ENCODE measurements at regions not wholly inside any gene's neighbourhood (a gene's known extent, or its start where the extent isn't known, plus 50 kb on each side); places are given as distances from the start of the nearest gene placed in this dataset.
"Not testable (repeated sequence)": the region's sequence is repeated elsewhere in the genome, so short reads cannot be mapped to it uniquely, and the experiment has no call there.

DNA sequence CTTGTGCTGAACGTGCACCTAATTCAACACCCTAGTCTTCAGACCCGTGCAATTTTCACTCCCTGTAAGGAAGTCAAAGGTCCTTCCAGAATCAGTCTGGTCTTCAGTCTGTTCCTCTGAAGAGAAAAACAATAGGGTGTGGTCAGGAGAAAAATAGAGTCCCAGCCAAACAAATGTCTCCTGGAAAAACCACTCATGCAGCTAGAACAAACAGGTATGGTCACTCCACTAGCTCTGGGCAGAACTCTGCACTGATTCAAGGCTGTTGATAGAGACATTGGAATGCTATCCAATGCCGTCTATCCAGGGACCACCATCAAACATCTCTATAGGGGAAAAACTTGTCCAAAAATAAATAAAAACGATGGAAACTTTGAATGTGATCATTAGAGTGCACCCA, 81.8 kb upstream of the MAP3K1 start:
- DNase-seq, result no peak

DNA sequence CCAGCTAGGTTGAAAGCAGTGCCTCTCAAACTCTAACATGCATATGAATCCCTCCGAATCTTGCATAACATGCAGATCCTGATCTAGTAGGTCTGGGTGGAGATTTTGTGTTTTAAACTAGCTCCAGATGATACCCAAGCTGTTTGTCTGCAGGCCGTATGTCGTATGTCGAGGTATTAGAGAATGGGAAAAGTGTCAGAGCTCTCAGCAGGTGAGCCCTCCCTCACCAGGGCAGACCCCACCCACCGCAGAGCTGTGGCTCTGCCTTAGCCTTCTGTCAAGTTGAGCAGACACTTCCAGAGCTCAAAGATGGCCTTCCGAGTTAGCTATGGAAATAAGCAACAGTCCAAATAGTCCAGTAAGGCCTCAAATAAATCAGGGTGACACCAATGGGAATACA, 83.2 kb upstream of the MAP3K1 start:
- DNase-seq, result no peak

DNA sequence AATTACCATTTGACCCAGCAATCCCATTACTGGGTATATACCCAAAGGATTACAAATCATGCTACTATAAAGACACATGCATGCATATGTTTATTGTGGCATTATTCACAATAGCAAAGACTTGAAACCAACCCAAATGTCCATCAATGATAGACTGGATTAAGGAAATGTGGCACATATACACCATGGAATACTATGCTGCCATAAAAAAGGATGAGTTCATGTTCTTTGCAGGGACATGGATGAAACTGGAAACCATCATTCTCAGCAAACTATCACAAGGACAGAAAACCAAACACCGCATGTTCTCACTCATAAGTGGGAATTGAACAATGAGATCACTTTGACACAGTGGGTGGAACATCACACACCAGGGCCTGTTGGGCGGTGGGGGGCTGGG, 83.9 kb upstream of the MAP3K1 start:
- DNase-seq, result not testable (repeated sequence)

DNA sequence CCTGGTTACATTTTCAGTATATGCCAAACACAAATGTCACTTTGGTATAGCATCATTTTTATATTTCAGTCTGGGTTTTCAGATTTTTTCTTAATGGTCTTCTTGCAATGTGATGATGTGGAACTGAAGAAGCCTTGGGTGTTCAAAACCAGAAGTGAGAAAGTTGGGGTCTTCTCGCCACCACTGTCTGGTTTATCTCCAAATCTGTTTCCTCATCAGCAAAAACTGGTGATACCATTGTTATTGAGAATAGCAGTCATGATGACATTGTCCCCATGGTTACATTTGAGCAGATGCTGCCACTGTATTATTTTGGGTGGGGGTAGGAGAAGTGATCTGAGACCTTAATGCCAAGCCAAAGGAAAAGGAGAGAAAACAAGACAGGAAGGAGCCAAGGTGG, 85.9 kb upstream of the MAP3K1 start:
- DNase-seq, result no peak

DNA sequence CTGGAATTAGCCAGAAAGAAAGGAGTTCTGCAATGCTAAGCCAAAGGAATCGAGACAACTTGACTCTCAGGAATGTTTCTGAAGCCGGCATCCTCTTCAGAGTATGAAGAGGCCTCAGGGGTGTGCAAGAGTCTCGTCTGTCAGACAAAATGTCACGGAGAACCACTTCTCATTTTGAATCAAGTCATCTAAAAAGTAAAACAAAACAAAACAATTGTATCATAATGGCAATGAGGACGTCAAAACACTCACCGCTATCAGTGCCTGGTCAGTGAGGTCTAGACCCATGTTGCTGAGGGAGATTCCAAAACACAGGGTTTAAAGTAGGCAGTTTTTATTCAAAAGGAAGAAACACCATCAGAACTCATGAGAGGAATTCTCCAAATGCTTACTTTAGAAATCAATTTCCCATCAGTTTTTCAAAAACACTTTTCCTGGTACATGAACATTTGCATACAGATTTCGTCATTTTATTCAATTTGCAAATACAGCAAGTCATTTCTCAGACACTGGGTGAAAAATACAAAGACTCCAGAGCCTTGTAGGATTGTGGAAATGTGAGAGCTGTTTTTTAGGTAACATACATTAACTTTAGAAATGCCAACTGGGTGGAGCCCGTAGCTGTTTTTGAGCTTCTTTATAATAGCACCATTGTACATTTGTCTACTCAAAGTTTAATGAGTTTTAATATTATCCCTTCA, 89.5 kb upstream of the MAP3K1 start:
- no peak for DNase-seq

DNA sequence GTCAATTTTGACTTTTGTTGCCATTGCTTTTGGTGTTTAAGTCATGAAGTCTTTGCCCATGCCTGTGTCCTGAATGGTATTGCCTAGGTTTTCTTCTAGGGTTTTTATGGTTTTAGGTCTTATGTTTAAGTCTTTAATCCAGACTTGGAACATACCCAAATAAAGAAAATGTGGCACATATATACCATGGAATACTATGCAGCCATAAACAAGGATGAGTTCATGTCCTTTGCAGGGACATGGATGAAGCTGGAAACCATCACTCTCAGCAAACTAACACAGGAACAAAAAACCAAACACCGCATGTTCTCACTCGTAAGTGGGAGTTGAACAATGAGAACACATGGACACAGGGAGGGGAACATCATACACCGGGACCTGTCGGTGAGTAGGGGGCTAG, 90.5 kb upstream of the MAP3K1 start:
- not testable (repeated sequence) for DNase-seq

DNA sequence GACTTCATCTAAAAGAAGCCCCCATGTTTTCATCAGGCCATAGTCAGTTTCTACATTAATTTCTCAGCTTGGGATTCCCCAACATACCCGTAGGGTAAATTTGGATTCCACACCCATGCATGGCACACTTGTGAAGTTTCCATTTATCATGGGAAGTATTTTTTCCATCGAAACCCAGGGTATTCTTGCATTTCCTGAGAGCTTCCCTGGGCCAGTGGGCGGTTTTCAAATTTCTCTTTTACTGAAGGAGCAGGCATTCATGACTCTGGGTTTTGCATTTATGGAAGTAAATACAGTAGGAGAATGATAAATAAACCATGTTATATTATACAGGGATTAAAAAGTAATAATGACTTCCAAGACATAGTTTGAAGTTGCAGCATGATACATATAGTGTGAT, 93.0 kb upstream of the MAP3K1 start:
- no peak for DNase-seq

DNA sequence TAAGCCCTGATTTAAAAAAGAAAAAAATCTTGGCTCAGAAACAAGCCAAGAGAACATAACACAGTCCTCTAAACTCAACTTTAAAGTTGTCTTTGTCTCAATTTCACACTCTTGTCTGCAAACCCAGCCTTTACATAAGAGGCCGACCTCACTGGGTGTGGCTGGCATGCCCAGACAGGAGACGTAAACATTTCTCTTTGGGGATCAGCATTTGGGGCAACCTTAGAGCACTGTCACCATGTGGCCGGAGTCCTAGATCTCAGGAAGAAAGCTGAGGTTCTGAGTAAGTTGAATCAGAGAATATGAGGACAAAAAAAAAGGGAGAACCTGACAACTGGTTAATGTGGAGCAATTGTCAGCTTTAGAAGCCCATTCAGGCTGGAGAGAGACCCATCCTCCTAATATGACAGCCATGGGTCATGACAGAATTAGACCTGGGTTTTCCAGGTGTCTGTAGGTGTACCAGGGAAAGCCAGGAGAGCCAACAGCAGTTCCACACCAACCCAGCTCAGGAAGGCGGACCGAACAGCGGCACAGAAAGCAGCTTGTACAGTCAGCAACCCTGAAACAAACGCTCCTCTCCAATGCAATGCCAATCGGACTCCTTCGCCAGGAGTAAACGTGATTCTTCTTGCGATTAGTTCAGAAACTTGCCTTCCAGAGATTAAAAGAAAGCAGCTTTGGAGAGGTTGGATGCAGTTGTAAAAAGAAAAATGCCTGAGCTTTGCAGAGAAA, 97.9 kb upstream of the MAP3K1 start:
- peak in 1 of 56 donors; percentile 22 for DNase-seq

DNA sequence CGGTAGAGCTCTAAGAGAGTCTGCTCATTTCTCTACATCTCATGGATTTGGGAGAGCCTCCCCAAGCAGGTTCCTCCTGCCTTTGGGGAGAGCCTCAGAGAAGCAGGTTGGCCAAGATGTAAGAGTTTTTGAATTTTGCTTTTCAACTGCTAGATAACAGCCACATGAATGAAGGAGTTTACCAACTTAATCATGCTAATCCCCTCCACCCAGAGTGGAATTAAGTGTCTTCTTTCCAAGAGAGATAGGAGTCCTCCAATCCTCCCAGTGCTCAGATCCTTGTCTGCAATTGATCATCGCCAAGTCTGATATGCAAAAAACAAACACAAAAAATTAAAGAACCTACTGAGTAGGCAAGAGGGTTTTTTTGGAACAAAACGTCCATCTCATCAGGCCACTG, 99.4 kb upstream of the MAP3K1 start:
- no peak for DNase-seq

DNA sequence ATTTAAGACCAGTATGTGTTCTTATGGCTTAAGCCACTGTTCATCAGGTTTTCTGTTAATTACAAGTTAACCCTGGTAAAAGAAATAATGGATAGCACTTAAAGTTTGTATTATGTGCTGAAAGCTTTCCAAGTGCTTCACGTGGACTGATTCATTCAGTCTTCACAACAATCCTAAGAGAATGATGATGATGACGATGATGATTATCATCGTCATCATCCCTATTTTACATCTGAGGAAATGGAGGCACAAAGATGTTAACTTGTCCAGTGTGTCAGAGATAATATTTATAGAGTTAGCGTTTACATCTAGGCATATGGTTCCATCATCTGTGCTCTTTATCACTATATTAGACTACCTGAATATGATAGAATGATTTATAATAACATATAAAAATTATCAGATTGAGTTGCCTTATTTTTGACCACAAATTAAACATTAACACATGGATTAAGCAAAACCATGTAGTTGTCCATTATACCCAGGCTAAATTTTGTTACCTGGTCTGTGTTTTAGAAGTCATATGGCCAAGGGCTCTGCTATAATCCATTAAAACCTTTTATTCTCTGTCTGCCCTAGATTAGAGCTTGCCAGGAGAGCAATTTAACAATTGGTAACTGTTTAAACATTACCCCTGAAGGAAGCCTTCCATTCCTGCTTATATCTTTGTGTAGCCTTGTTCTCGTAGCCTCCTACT, 102.3 kb upstream of the MAP3K1 start:
- no peak for DNase-seq

DNA sequence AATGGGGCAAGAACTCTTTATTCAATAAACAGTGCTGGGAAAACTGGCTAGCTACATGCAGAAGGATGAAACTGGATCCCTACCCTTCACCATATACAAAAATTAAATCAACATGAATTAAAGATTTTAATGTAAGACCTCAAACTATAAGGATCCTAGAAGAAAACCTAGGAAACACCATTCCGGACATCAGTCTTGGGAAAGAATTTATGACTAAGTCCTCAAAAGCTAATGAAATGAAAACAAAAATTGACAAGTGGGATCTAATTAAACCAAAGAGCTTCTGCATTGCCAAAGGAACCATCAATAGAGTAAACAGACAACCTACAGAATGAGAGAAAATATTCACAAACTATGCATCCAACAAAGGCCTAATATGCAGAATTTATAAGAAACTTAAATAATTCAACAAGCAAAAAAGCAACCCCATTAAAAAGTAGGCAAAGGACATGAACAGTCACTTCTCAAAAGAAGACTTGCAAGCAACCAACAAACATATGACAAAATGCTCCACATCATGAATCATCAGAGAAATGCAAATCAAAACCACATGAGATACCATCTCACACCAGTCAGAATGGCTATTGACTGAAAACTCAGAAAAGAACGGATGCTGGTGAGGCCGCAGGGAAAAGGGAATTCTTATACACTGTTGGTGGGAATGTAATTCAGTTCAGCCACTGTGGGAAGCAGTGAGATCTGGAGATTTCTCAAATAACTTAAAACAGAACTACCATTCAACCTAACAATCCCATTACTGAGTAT, 104.3 kb upstream of the MAP3K1 start:
- DNase-seq, result no peak

DNA sequence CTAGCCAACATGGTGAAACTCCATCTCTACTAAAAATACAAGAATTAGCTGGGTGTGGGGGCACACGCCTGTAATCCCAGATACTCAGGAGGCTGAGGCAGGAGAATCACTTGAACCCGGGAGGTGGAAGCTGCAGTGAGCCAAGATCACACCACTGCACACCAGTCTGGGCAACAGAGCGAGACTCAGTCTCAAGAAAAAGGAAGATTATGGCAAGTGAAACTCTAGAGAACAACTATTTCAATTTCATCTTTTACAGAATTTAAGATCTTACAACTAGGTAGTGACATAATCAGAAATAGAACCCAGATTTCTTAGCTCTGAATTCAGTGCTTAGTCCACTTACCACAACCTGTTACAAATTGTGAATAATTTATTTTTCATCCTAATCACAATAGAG, 108.8 kb upstream of the MAP3K1 start:
- no peak for DNase-seq

DNA sequence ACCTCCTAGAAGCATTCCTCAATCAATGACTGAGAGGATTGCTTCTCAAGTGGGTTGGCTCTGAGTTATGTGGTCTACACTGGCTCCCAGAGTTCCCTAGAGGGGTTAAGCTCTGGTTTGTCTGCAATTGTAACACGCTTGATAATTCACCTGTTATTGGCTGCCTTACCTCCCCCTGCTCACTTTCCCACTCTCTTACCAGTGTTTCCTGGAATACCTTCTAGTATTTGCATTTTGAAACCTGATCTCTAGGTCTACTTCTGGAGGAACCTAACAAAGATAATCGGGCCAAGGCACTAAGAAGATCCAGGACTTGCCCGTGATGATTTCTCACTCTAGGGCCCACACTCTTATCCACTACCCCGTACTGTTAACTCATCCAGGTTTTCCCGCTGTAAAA, 110.1 kb upstream of the MAP3K1 start:
- no peak for DNase-seq

DNA sequence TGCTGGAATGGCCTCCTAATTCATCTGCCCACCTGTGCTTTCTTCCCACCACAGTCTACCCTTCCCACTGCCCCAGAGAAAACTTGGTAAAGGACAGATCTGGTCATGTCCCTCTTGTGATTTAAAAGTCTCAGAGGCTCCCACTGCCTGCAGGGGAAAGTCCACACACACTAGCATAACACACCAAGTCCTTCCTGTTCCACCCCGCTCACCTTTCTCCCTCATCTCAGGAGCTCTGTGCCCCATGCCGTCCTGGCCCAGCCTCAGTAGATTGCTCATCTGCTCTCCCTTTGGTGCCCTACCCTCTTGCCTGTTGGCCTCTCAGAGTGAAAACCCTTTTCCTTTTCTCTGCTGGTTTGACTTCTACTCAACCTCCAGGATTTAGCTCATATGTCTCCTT, 111.4 kb upstream of the MAP3K1 start:
- no peak for DNase-seq

DNA sequence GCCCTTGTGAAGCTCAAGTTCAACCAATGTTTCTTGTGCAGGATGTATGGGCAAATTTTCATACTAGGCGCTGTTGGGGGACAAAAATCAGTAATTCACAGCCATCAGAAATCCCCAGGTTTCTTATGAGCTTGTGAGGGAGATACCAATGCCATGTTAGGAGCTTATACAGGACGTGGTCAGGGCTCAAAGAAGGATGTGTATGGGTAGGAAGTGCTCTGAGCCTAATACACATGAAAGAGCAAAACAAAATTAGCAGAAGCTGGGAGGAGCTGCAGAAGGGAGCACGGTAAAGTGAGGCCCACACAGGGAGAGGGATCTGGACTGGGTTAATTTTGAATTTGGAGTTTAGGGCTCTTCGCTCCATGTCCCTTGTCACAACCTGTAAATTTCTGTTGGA, 114.6 kb upstream of the MAP3K1 start:
- no peak for DNase-seq

DNA sequence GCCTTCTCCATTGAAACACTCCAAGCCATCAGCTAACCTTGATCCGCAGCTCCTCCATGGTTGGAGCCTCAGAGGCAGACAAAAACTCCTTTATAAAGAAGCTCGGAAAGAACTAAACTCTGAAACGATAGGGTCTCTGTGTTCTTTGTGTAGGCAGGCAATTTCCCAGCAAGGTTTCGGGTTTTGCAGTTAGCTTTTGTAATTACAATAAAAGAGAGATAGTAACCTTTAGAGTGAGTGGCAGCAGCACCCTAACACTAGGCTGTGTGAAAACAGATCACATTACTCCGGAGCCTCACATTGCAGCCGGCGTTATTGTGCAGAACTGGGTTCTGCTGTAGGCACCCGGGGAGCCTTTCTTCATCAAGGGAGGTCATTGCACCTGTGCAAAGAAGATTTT, 115.8 kb upstream of the MAP3K1 start:
- no peak for DNase-seq

DNA sequence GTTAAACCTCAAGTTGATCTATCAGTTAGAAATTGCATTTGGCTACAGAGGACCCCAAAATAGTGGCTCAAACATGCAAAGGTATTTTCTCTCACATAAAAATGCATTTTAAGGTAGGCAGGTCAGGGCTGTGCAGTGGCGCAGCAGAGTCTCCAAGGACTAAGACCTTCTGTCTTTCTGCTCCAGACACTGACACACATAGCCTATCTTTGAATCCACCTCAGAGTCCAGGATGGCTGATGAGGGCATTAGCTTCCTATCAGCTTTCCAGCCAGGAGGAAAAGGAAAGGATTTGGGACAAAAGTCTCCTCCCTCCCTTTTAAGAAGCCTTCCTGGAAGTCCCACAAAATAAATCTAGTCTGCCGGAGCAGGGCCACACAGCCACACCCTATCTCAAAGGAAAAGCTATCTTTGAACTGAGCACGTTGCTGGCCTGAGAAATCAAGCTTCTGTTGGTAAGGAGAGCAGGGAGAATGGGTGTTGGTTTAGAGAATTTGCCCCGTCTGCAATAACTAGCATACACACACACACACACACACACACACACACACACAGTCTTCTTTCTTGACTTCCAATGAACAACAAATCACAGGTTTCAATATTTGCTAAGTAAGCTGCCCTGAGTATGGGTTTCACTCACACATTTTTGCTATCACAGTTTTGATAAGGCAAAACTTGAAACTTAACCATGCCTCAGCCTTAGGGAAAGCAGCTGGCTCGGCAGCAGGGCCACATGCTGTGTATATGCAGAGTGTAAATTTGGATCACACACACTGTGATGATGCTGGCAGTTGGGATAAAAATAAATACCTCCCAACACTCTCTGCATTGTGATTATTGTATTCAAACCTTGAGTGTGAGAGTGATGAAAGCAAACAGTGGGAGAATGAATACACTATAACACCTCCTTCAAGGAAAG, 116.6 kb upstream of the MAP3K1 start:
- peak in 16 of 56 donors; percentile 4 to 41 (median 18) for DNase-seq

DNA sequence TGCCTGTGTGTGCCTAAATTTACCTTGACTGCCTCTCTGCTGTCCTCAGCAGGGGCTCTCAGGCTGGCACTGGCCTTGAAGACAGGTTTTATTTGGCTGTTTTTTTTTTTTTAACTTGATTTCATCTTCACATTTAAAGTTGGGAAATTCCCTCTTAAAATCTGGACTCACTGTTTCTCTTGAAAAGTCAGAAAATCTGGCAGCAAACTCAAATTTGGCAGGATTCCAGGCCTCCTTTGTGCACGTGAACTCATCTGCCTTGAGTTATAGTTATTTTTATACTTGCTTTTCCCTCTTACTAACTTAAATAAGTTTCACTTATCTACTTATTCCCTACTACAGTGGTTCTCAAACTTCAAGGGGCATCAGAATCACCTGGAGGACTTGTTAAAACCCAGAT, 118.4 kb upstream of the MAP3K1 start:
- DNase-seq, result no peak

DNA sequence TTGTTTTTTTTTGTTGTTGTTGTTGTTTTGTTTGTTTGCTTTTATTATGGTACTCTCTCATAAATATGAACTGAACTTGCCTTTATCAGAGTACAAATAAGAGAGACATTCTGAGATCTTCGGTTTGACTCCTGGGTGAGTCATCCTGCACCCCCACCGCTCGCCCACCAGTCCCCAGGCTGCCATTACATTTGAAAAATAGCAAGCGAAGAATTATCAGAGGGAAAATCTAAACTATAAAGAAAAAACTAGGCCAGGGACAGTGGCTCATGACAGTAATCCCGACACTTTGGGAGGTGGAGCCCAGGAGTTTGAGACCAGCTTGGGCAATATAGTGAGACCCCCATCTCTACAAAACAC, 122.1 kb upstream of the MAP3K1 start:
- DNase-seq, result no peak

DNA sequence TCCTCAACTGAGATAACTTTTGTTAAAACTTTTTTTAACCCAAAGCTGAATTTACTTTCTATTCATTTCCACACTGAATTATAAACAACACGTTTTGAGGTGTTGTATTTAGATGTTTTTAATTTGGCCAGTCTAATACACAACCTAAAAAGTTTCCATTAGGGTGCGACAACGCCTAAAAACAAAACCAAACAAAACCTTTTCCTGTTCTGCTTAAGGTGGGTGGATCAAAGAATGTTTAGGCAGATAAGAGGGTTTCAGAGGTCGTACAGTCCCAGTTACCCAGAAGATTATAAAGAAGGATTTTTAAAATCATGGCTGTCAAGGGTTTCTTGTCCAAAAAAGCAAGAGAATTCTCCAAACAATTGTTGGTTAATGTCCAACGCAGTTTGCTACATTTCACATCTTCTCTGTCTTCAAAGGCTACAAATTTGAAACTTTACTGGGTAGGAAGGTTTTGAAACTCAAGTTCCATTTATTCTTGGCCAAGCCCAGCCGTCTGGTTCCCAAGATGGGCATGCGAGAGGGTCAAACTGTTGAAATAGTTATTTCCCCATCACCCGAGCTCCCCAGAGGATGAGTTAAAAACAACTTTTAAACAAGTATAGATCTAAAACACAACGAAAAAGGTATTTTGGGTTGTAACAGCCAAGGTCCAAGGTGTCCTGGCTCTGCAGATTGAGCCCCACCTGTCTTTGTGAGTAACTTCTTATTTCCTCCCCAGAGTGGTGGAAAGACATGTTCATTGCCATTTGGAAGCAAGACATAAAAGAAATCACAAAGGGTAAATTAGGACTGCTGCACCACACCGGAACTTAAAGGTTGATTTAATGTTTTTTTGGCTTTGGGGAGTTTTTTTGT, 122.8 kb upstream of the MAP3K1 start:
- DNase-seq, result no peak
